GM12892 (cell line): ENCODE measurements at regions not wholly inside any gene's neighbourhood (a gene's known extent, or its start where the extent isn't known, plus 50 kb on each side); places are given as distances from the start of the nearest gene placed in this dataset.

ENCODE experiments used
- DNase-seq: peaks from one replicate; pipeline ENCODE4 v3.0.0; 2011; ENCODE audit not compliant: insufficient read length
- FAIRE-seq: peaks from 2 replicates; lab custom pipeline; 2011; peaks lifted over from hg19 to GRCh38; lab: Jason Lieb, UNC
- POLR2A ChIP-seq: IDR thresholded peaks from 2 replicates; pipeline ENCODE4 v1.6.1; 2011; ENCODE audit warnings: low read depth, low read length, control low read depth
- POLR2AphosphoS5 ChIP-seq: IDR thresholded peaks from 2 replicates; pipeline ENCODE4 v1.6.1; 2011; ENCODE audit warnings: low read depth, low read length, control low read depth
- TAF1 ChIP-seq: IDR thresholded peaks from 2 replicates; pipeline ENCODE4 v1.6.1; 2011; ENCODE audit warnings: low read depth, mild to moderate bottlenecking, control low read depth, low read length, borderline replicate concordance

DNA sequence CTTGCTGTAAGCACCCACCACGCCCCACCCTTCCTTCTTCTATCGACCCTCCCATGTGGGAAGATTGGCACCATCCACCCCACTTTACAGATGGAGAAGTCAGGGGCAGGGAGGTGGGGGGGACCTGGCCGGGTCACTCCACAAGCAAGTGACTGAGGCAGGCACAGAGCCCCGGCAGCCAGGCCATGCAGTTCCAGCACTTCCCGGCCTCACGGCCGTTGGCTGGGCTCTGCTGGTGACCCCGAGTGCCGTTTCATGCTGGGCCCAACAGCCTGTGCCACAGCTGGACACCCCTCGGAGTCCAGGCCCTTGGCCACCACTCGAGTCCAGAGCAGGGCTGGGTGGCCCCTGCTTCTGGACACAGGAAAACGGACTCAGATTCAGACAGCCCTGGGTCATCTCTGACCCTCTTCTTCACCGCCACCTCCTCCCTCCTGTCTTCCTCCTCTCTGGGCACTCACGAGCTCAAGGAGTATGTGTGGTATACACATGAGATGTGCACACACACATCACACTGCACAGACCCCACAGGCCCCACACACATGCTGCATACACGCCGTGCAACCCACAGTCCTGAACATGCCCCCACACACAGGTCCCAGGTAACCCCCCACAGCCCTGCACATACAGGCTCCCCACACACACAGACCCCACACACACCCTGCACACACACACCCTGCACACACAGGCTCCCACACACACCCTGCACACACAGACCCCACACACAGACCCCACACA lies 89.3 kb upstream of the GPC1 start:
- TF ChIP-seq POLR2AphosphoS5 = no peak
- DNase-seq (no peak), FAIRE-seq (no peak)

DNA sequence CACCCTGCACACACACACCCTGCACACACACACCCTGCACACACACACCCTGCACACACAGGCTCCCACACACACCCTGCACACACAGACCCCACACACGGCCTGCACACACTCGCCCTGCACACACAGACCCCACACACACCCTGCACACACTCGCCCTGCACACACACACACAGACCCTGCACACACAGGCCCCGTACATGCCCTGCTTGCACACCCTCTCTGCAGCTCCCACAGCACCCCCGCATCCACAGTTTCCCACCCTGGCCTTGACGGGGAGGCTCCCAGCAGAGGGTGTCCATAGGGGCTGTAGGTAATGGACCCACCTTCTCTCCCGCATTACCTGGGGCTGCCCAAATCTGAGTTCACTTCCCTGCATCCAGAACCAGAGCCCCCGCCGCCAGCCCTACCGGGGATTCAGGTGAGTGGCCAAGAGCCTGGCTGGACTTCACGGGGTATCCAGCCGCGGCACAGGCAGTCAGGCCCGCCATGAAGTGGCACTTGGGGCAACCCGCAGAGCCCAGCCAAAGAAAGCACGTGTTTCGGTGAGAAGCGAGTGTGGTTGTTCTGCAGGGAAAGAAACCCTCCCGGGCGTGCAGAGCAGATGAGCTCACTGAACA lies 88.6 kb upstream of the GPC1 start:
- DNase-seq (no peak), FAIRE-seq (no peak)
- no peak for TF ChIP-seq POLR2AphosphoS5
- TF ChIP-seq TAF1 = no peak
- no peak for TF ChIP-seq POLR2A

DNA sequence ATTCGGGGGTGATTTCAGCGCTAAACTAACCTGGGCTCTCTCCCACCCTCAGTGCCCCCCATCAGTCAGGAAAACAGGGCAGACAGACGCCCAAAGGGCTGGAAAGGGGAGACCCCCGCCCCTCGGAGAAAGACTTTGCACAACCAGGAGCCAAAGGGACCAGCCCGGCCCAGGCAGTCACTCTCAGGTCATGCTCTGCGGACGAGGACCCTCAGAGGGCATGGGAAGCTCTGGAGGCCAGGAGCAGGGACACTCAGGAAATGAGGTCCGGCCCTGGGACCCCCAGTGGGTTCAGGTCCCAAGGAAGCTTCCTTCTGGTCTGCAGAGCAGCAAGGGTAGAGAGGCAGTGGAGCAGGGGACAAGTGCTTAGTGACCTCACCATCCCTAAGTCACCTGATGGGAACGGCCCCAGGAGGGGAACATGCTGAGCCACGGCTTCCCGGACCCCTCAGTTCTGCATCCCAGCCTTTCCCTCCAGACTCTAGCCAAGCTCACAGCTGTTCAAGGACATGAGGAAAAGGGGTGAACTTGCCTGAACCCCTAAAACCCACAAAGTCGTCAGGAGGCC lies 88.0 kb upstream of the GPC1 start:
- DNase-seq (no peak), FAIRE-seq (no peak)
- TF ChIP-seq POLR2A = no peak
- TF ChIP-seq TAF1 = no peak
- TF ChIP-seq POLR2AphosphoS5 = no peak

DNA sequence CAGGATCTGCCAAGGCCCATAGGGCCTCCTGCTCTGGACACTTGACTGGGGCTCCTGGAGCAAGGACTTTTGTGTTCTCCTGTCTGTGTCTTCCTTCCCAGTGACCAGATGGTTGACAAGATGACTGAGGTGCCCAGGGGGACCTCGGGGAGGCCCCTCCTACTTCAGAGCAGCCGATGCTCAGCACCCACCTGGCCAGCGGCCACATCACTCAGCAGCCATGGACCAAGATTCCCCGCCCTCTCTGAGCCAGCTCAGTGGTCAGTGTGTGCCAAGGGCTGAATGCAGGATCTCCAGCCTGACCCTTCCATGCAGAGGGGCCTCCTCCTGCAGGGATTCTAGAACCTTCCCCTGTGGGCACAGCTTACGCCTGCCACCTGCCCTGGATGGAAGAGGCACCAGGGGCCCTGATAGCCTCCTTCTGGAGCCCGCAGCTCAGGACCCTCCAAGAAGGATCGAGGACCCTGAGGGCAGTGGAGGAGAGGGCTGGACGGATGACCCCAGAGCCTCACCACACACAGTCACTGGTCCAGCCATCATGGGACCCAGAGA lies 87.4 kb upstream of the GPC1 start:
- FAIRE-seq (no peak), DNase-seq (no peak)
- TF ChIP-seq POLR2A (no peak), POLR2AphosphoS5 (no peak), TAF1 (no peak)

DNA sequence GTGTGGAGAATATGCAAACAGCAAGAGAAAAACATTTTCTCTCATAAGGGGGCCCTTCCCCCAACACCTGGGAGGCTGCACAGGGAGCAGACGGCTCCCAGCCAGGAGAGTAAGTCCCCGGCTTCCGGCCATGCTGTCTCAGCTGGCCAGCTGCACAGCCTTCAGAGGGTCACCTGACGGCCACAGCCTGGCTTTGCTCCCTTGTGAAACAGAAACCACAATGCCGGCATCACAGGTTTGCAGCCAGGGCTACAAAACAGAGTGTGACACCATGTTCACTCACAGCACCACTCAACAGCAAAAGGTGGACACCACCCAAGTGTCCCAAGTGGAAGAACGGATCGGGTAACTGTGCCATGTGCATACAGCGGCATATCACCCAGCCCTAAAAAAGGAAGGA lies 86.9 kb upstream of the GPC1 start:
- no peak for DNase-seq
- FAIRE-seq = no peak

DNA sequence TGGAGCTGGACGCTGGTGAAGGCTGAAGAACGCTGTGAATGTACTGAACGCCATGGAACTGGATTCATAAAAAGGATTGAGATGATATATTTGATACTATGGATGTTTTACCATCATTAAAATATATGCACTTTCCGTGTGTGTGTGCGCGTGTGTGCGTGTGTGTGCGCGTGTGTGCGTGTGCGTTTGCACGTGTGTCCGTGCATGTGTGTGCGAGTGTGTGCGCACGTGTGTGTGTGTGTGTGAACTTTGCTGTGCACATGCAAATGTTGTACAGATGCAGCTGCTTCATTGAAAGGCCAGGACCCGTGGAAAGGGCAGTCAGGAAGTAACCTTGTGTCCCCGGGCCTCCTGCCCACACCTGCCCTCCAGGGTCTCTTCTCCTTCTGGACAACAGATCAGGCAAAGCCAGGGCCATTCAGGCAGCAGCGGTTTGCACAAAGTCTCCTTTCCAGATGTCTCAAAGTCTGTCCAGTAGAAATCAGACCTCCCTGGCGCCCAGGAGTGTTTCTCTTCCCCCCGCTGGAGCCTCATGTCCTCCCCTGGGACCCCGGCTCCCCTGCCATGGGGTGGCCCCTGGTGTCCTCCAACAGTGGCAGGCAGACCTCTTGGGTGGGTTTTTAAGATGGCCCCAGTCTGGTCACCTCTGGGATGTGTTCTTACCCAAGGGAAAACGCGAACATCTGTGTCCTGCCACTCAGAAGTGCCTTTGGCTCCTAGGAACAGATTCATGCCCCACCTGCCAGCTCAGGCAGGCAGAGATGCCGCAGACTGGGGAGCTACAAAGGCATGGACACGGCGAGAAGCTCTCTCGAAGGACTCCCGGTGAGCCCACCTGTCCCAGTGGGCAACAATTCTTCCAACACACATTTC lies 86.1 kb upstream of the GPC1 start:
- FAIRE-seq (no peak), DNase-seq (no peak)
- TF ChIP-seq TAF1 (no peak), POLR2AphosphoS5 (no peak), POLR2A (no peak)

More for the DNA sequence above, 86.9 kb upstream of the GPC1 start:
- TF ChIP-seq POLR2AphosphoS5 = no peak
- no peak for TF ChIP-seq TAF1
- TF ChIP-seq POLR2A = no peak

DNA sequence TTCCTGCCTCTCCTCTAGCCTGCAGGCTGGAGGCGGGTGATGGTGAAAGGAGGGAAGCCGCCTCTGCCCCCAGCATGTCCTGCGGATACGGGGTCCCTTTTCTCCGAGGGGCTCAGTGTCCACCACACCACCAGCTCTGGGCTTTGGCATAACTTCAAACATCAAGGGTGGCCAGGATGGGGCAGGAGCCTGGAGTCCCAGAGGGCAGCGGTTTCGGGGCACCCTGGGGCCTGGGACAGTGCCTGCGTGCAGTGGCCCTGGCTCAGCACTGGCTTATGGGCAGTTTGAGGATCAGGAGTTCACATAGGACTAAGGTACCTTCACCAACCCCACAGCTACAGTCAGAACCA lies 85.5 kb upstream of the GPC1 start:
- DNase-seq (no peak), FAIRE-seq (no peak)
- TF ChIP-seq POLR2AphosphoS5 (no peak), POLR2A (no peak), TAF1 (no peak)

DNA sequence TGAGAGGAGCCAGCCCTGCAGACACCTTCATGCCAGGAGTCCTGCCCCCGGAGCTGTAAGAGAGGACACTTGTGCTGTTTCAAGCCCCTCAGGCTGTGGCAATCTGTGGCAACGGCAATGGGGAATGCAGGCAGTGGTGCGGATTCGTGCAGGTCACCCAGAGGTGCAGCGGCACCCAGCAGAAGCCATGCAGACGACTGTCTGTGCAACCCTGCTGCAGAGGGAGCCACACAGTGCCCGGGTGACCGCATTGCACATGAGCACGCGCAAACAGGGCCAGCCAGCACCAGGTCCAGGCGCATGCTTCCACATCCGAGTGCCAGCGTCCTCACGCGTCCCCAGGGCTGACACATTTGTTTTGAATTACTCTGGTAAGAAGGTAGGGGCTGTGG lies 84.8 kb upstream of the GPC1 start:
- TF ChIP-seq POLR2AphosphoS5 = no peak
- TF ChIP-seq POLR2A = no peak
- no peak for TF ChIP-seq TAF1
- DNase-seq = no peak
- FAIRE-seq = no peak

DNA sequence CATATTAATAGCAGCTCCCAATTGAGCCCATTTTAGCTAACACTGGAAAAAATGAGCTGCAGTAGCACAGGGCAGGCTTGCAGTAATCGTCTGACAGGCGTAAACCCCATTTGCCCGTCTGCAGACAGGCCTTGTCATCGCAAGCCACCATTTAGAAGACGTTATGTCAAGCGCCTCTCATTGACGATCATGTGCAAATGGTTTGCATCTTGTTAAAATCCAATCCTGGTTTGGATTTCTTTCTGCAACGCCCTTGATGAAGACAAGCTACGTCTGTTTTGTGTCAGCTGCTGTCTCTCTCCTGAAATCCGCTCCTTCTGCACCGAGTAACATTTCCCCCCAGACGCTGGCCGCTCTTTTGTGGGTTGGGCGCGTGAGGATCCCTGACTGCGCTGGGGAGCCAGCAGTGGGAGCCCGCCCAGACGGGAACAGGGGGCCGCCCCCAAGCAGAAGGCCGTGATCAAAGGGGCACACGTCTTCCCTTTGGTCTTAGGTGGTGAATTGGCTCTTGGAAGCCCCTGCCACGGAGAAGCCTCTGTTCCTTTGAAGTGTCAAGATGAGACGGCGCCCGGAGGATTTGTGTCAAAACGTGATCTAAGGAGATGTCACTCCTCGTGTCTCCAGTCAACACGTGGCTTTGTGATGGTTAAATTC lies 84.2 kb upstream of the GPC1 start:
- FAIRE-seq = no peak

DNA sequence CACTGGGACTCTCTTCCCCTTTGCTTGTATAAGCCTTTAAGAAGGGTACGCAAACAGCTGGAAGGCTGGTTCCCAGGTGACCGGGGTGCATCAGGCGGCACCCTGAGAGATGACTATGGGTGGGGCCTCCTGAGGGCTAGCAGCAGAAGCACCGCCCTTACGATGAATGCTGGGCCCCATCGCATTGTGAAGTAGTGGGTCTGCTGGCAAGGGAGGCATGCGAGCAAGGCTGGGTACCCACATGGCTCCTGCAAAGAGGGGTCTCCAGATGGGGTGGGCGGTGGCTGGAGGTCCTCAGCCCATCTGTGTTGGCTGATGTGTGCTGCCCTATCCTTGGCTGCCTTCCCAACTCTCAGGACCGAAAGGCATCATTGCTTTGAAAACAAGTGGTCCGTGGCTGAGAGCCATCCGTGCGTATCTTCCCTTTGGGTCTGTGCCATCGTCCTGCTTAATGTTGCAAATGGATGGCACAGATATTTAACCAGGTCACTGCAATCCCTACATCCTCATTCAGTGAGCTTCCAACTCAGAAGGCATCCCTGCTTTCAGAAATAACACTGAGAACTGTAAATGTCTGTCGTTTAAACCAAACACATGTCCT lies 83.5 kb upstream of the GPC1 start:
- no peak for FAIRE-seq
- DNase-seq = no peak
- TF ChIP-seq TAF1 (no peak), POLR2AphosphoS5 (no peak), POLR2A (no peak)

More for the DNA sequence above, 84.2 kb upstream of the GPC1 start:
- TF ChIP-seq POLR2A (no peak), POLR2AphosphoS5 (no peak), TAF1 (no peak)
- no peak for DNase-seq
